GM04503 (cell line): ENCODE measurements at regions not wholly inside any gene's neighbourhood (a gene's known extent, or its start where the extent isn't known, plus 50 kb on each side); places are given as distances from the start of the nearest gene placed in this dataset.

Source experiments
- DNase-seq: peaks from one replicate; pipeline ENCODE4 v3.0.0-alpha.2; 2012; ENCODE audit warnings: low read depth

- DNase-seq = no peak
Observed at GRCh38 chr16:82240111-82240510, 70.1 kb upstream of the MPHOSPH6 start.

DNA sequence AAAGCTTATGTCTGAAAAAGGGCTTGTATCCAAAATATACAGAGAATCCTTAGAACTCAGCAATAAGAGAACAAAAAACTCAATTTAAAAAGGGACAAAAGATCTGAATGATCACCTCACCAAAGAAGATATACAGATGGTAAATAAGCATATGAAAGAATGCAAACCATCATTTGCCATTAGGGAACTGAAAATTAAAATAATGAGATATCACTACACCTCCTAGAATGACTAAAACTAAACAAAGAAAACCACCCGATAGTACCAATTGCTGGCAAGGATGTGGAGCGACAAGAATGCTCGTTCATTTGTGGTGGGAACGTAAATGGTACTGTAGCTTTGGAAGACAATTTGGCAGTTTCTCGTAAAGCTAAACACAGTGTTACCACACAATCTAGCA is 66.9 kb upstream of the MPHOSPH6 start:
- DNase-seq = no peak

- no peak for DNase-seq
Observed at GRCh38 chr16:82236415-82236814, 66.4 kb upstream of the MPHOSPH6 start.

DNA sequence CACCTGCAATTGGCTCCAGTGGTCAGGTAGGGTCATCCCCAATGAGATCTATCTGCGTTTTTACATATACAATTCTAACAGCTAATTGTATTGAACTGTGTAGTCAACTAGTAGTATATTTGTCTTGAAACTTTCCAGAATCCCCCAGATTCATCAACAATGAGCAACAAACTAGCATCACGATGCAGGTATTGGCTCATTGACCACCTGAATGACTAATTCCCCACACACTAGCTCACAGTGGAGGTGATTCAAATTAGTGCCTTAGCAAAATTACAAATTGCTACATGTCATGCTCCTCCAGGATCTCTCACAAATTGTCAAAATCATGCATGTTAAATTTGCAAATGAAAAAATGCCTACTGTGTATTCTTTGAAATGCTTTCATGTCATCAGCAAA is 62.8 kb upstream of the MPHOSPH6 start:
- no peak for DNase-seq

DNA sequence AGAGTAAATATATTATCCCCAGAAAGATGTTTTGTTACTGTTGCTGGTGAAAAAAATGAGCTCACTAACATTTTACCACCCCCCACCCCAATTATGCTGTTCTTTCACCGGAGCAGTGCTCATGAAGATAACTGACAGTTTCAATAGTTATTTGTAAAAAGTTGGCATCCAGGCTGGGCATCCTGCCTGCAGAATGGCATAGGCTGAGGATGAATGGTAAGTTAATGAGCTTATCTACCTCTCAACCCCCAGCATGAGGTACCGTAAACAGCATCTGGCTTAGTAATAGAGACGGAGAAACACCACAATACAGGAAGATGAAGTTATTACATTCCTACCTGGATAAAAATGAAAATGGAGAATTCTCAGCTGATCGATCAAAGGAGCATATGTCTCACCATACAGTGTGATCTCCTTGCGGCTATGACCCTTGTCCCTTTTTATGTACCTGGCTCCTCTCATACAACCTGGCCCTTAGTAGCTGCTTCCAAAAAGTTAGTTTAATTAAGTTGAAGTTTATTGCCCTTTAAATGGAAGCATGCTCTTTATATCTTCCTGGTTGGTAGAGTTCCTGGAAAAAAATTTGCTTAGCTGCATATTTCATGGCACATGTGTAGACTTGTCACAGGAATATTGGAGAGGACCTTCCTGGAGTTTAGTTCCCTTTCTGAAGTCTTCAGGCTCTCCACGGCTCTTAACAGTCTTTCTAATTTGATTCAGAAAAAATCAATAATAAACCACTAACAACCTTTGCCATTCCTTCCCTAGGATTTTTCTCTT is 61.2 kb upstream of the MPHOSPH6 start:
- no peak for DNase-seq

DNA sequence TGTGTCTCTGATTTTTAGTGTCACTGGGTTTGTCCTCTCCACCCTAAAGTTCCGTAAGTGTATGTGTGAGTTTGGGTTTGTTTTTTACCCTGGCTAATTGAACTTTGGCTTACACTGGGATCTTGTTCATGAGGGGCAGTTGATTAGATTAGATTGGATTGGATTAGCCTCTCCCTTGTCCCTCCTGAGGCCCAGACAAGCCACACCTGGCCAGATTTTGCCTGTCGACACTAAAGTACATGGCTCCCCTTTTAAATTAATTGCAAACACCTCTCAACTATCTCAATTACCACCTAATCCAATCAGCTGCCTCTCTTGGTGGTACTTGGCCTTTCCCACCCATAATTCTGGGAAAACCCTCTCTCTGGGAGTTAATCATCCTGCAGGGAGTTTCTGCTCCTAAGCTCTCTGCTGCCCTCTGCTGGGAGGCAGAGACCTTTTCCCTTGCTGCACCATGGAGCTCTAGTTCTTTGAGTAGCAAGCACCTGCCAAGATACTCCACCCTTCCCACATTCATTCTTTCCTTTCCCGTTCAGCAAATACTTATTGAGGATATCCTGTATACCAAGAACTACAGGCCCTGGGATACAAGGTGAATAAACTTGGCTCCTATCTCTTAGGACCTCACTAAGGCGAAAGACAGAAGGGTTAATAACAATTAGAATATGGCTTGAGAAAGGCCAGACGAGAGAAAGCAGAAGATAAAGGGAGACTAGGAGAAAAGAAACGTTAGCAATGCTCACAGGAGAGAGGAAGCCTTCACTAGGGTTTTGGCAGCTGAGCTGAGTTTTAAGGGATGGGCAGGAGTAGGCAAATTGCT is 60.0 kb upstream of the MPHOSPH6 start:
- peak; percentile 11 for DNase-seq

GRCh38 chr16:82226327-82226726 is 56.3 kb upstream of the MPHOSPH6 start:
- DNase-seq = no peak

GRCh38 chr16:82224821-82225220 is 54.8 kb upstream of the MPHOSPH6 start:
- DNase-seq = no peak

DNA sequence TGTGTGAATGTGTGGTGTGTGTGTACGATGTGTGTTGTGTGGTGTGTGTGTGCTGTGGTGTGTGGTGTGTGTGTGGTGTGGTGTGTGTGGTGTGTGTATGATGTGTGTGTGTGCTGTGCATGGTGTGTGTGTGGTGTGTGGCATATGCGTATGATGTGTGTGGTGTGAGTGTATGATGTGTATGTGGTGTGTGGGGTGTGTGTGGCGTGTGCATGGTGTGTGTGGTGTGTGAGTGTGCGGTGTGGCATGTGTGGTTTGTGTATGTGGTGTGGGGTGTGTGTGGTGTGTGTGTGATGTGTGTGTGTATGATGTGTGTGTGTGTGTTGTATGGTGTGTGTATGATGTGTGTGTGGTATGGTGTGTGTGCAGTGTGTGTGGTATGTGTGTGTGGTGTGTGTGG is 50.5 kb upstream of the MPHOSPH6 start:
- no peak for DNase-seq
